Neuronal stem cell (in vitro differentiated cells): ENCODE measurements at regions not wholly inside any gene's neighbourhood (a gene's known extent, or its start where the extent isn't known, plus 50 kb on each side); places are given as distances from the start of the nearest gene placed in this dataset. TPM values are rescaled to one million over a fixed set of nuclear protein-coding genes. Genes with fewer than 3 reads are reported as not detected.

Experiments used
- DNase-seq: peaks from one replicate; pipeline ENCODE4 v3.0.0-alpha.2; 2013; ENCODE audit warnings: low spot score
- H2AFZ ChIP-seq: one replicate; pipeline ENCODE4 v1.6.1; 2013; ENCODE audit warnings: mild to moderate bottlenecking, low read length, inconsistent platforms
- H2AK5ac ChIP-seq: 2 replicates; pipeline ENCODE4 v1.6.1; 2013; ENCODE audit warnings: low read depth, mild to moderate bottlenecking, inconsistent platforms, low read length, moderate library complexity, mixed read lengths
- H2BK120ac ChIP-seq: 2 replicates; pipeline ENCODE4 v1.6.1; 2013; ENCODE audit warnings: low read depth, mild to moderate bottlenecking, inconsistent platforms, low read length, moderate library complexity, mixed read lengths
- H2BK12ac ChIP-seq: one replicate; pipeline ENCODE4 v1.6.1; 2013; ENCODE audit warnings: low read length, inconsistent platforms
- H2BK15ac ChIP-seq: 2 replicates; pipeline ENCODE4 v1.6.1; 2013; ENCODE audit warnings: mild to moderate bottlenecking, low read length, inconsistent platforms, mixed read lengths
- H2BK5ac ChIP-seq: one replicate; pipeline ENCODE4 v1.6.1; 2013; ENCODE audit warnings: inconsistent platforms, mild to moderate bottlenecking, low read length, moderate library complexity
- H3K14ac ChIP-seq: one replicate; pipeline ENCODE4 v1.6.1; 2013; ENCODE audit warnings: low read length, inconsistent platforms
- H3K18ac ChIP-seq: 2 replicates; pipeline ENCODE4 v1.6.1; 2013; ENCODE audit warnings: low read length, inconsistent platforms
- H3K23ac ChIP-seq: 2 replicates; pipeline ENCODE4 v1.6.1; 2013; ENCODE audit warnings: low read depth, mild to moderate bottlenecking, mixed read lengths, low read length, inconsistent platforms; ENCODE audit not compliant: poor library complexity
- H3K27ac ChIP-seq: replicated peaks from 3 replicates; pipeline ENCODE4 v1.5.1; 2013; ENCODE audit warnings: low read length, inconsistent platforms
- H3K27me3 ChIP-seq, 3 experiments: 2 replicates each; pipeline ENCODE4 v1.6.1; 2013; ENCODE audit warnings: low read length in 3 of 3, mild to moderate bottlenecking in 2 of 3, inconsistent platforms in 1 of 3, low read depth in 1 of 3, mixed read lengths in 1 of 3, moderate library complexity in 1 of 3; ENCODE audit not compliant: control insufficient read depth in 3 of 3, insufficient read depth in 3 of 3
- H3K36me3 ChIP-seq, 2 donors: replicated peaks in 1 of 2; 2 replicates each; pipeline ENCODE4 v1.6.1; 2013; ENCODE audit warnings: low read length in 2 of 2; ENCODE audit not compliant: control insufficient read depth in 2 of 2, insufficient read depth in 2 of 2
- H3K4ac ChIP-seq: 2 replicates; pipeline ENCODE4 v1.6.1; 2013; ENCODE audit warnings: inconsistent platforms, mild to moderate bottlenecking, low read length, moderate library complexity
- H3K4me1 ChIP-seq, 2 donors: 1 replicate in 1 of 2; 2 replicates in 1 of 2; pipeline ENCODE4 v1.6.1; 2013; ENCODE audit warnings: low read length in 2 of 2, low read depth in 1 of 2; ENCODE audit not compliant: control insufficient read depth in 2 of 2, insufficient read depth in 1 of 2
- H3K4me2 ChIP-seq: one replicate; pipeline ENCODE4 v1.6.1; 2013; ENCODE audit warnings: mild to moderate bottlenecking, low read length, inconsistent platforms; ENCODE audit not compliant: insufficient read depth, poor library complexity, severe bottlenecking
- H3K4me3 ChIP-seq, 2 donors: 2 replicates each; pipeline ENCODE4 v1.5.1; 2013; ENCODE audit warnings: low read length in 2 of 2, mild to moderate bottlenecking in 2 of 2, inconsistent platforms in 1 of 2, moderate library complexity in 1 of 2
- H3K79me1 ChIP-seq: one replicate; pipeline ENCODE4 v1.6.1; 2013; ENCODE audit warnings: low read depth, mild to moderate bottlenecking, inconsistent platforms, low read length, moderate library complexity
- H3K9ac ChIP-seq: one replicate; pipeline ENCODE4 v1.6.1; 2013; ENCODE audit warnings: mild to moderate bottlenecking, low read depth, low read length, inconsistent platforms; ENCODE audit not compliant: poor library complexity
- H3K9me3 ChIP-seq, 2 donors: replicated peaks in 1 of 2; 2 replicates each; pipeline versions ENCODE3 to v1.6.1; 2013; ENCODE audit warnings: low read length in 2 of 2, mild to moderate bottlenecking in 2 of 2, inconsistent platforms in 1 of 2, low read depth in 1 of 2, mixed read lengths in 1 of 2, moderate library complexity in 1 of 2; ENCODE audit not compliant: control insufficient read depth in 2 of 2, insufficient read depth in 1 of 2
- H4K8ac ChIP-seq: one replicate; pipeline ENCODE4 v1.6.1; 2013; ENCODE audit warnings: low read depth, mild to moderate bottlenecking, inconsistent platforms, low read length, moderate library complexity
- H4K91ac ChIP-seq: one replicate; pipeline ENCODE4 v1.6.1; 2013; ENCODE audit warnings: low read length, low read depth, mild to moderate bottlenecking, inconsistent platforms; ENCODE audit not compliant: poor library complexity
- WGBS, 2 donors: extraction: QIAGEN DNeasy Blood & Tissue Kit; methylation state at CpG; one replicate each; pipeline ENCODE4 v1.1.7; 2013; ENCODE audit warnings: missing lambda C conversion rate in 2 of 2, mixed read lengths in 1 of 2; ENCODE audit not compliant: insufficient read length in 2 of 2, insufficient replicate concordance in 1 of 2; ENCODE audit errors: extremely low coverage in 2 of 2; 5-methylcytosine and 5-hydroxymethylcytosine counted together
- small RNA-seq: library from polyadenylated mRNA; stranded (forward); fragments of <200 nt; extraction: miRNeasy Mini kit (QIAGEN cat#:217004); gene quantifications from one replicate; pipeline ENCODE3, GENCODE V24; 2013; ENCODE audit not compliant: insufficient read depth

GRCh38 chr11:10400856-10401255 is 54.2 kb upstream of the AMPD3 start:
- H2BK5ac ChIP-seq, result no peak overlapping the region
- no peaks in the 10 kb centered on the region for H3K4me1 ChIP-seq
- no peaks in the 10 kb centered on the region for H3K9me3 ChIP-seq
- no peak overlapping the region for H4K8ac ChIP-seq
- H3K79me1 ChIP-seq, result no peaks in the 10 kb centered on the region
- H3K18ac ChIP-seq, result no peak overlapping the region
- H3K36me3 ChIP-seq, result no peaks in the 10 kb centered on the region
- no peak overlapping the region for H3K9ac ChIP-seq
- H2AFZ ChIP-seq, result no peak overlapping the region
- no CpG with 5 or more reads among the region's 1 CpG for WGBS, 2 donors
- no peak overlapping the region for H3K27ac ChIP-seq
- H3K4me3 ChIP-seq, result no peak overlapping the region
- H3K4me2 ChIP-seq, result no peak overlapping the region
- no peak overlapping the region for H3K23ac ChIP-seq
- no peak overlapping the region for H2BK12ac ChIP-seq
- no peak overlapping the region for H4K91ac ChIP-seq
- H3K27me3 ChIP-seq, result no peaks in the 10 kb centered on the region
- DNase-seq, result no peak
- H3K4ac ChIP-seq, result no peak overlapping the region
- no peak overlapping the region for H2BK120ac ChIP-seq
- no peak overlapping the region for H3K14ac ChIP-seq
- H2AK5ac ChIP-seq, result no peak overlapping the region
- H2BK15ac ChIP-seq, result no peak overlapping the region

- Histone ChIP-seq H3K14ac (no peak overlapping the region), H2AFZ (no peak overlapping the region), H3K36me3 (no peaks in the 10 kb centered on the region)
Observed at GRCh38 chr11:10401256-10401655, 53.8 kb upstream of the AMPD3 start.

GRCh38 chr11:10401696-10402392 is 53.2 kb upstream of the AMPD3 start:
- Histone ChIP-seq H3K23ac (no peak overlapping the region), H3K14ac (no peak overlapping the region), H3K4me3 (no peak overlapping the region), H3K4ac (no peak overlapping the region), H3K79me1 (no peaks in the 10 kb centered on the region), H3K4me2 (no peak overlapping the region), H3K9me3 (no peaks in the 10 kb centered on the region), H3K4me1 (no peaks in the 10 kb centered on the region), H2BK12ac (no peak overlapping the region), H4K8ac (no peak overlapping the region), H3K9ac (no peak overlapping the region), H2BK5ac (no peak overlapping the region), H2AFZ (no peak overlapping the region), H3K36me3 (no peaks in the 10 kb centered on the region), H2BK120ac (no peak overlapping the region), H3K27me3 (no peaks in the 10 kb centered on the region), H4K91ac (no peak overlapping the region), H3K18ac (no peak overlapping the region), H2AK5ac (no peak overlapping the region), H2BK15ac (no peak overlapping the region), H3K27ac (no peak overlapping the region)
- no peak for DNase-seq
- no CpG with 5 or more reads among the region's 4 CpGs for WGBS, 2 donors

More at GRCh38 chr11:10401256-10401655, 53.8 kb upstream of the AMPD3 start:
- H4K8ac ChIP-seq, result no peak overlapping the region
- no peak overlapping the region for H3K4me2 ChIP-seq
- no peak overlapping the region for H2BK120ac ChIP-seq
- H3K9me3 ChIP-seq, result no peaks in the 10 kb centered on the region
- no peaks in the 10 kb centered on the region for H3K4me1 ChIP-seq
- no peak for DNase-seq
- H3K27ac ChIP-seq, result no peak overlapping the region
- H3K23ac ChIP-seq, result no peak overlapping the region
- no peaks in the 10 kb centered on the region for H3K27me3 ChIP-seq
- no peak overlapping the region for H3K4me3 ChIP-seq
- H4K91ac ChIP-seq, result no peak overlapping the region
- no peak overlapping the region for H2AK5ac ChIP-seq
- no peak overlapping the region for H2BK12ac ChIP-seq
- H3K18ac ChIP-seq, result no peak overlapping the region
- no peak overlapping the region for H3K4ac ChIP-seq
- no peak overlapping the region for H2BK15ac ChIP-seq
- WGBS, 2 donors, result no CpG with 5 or more reads among the region's 3 CpGs
- H2BK5ac ChIP-seq, result no peak overlapping the region
- no peaks in the 10 kb centered on the region for H3K79me1 ChIP-seq
- H3K9ac ChIP-seq, result no peak overlapping the region

Small RNA genes lying in the stretch of these regions (small RNA-seq; reads per million reads assigned to genes)
- gene RNU6ATAC33P, result not detected
